Gastroesophageal sphincter (tissue), 4 donors: ENCODE measurements at regions not wholly inside any gene's neighbourhood (a gene's known extent, or its start where the extent isn't known, plus 50 kb on each side); places are given as distances from the start of the nearest gene placed in this dataset.

ENCODE experiments used
- ATAC-seq: fragments of 150-250 bp; one replicate; pipeline ENCODE4 v1.9.1; 2016; ENCODE audit warnings: mild to moderate bottlenecking, moderate library complexity
- H3K27ac ChIP-seq, 4 donors: fragments of 200-600 bp; sonication (generic) in 3 of 4; 1 replicate in 3 of 4; 2 replicates in 1 of 4; pipeline ENCODE4 v1.5.1; 2016 to 2019
- H3K27me3 ChIP-seq: fragments of 200-600 bp; sonication (generic); one replicate; pipeline ENCODE4 v1.5.1; 2019
- H3K36me3 ChIP-seq, 2 donors: fragments of 200-600 bp; sonication (generic); one replicate each; pipeline ENCODE4 v1.5.1; 2019; ENCODE audit warnings: control low read depth in 1 of 2
- H3K4me1 ChIP-seq, 3 donors: fragments of 200-600 bp; sonication (generic); 1 replicate in 2 of 3; 2 replicates in 1 of 3; pipeline ENCODE4 v1.5.1; 2016 to 2019; ENCODE audit warnings: control low read depth in 2 of 3
- H3K4me3 ChIP-seq, 2 donors: fragments of 200-600 bp; sonication (generic); one replicate each; pipeline ENCODE4 v1.5.1; 2019; ENCODE audit warnings: mild to moderate bottlenecking in 1 of 2, moderate library complexity in 1 of 2
- H3K9me3 ChIP-seq, 3 donors: fragments of 200-600 bp; sonication (generic); one replicate each; pipeline ENCODE4 v1.5.1; 2017 to 2019; ENCODE audit warnings: control low read depth in 2 of 3
- EP300 ChIP-seq: sonication (generic); formaldehyde crosslinking; IDR thresholded peaks from one replicate; pipeline ENCODE4 v1.6.1; 2017; ENCODE audit warnings: antibody characterized with exemption, mild to moderate bottlenecking
- POLR2A ChIP-seq, 2 donors: fragments of 450-650 bp; IDR thresholded peaks; one replicate each; pipeline ENCODE4 v1.6.1; 2017; ENCODE audit warnings: antibody characterized with exemption in 2 of 2, mild to moderate bottlenecking in 2 of 2, moderate library complexity in 1 of 2
- POLR2AphosphoS5 ChIP-seq: sonication (generic); formaldehyde crosslinking; IDR thresholded peaks from one replicate; pipeline ENCODE4 v1.6.1; 2017; ENCODE audit warnings: antibody characterized with exemption
- WGBS, 2 donors: methylation state at CpG; one replicate each; pipeline ENCODE4 v1.1.5; 2018; ENCODE audit warnings: low coverage in 1 of 2; 5-methylcytosine and 5-hydroxymethylcytosine counted together
- TF ChIP-seq, protein P1 (sequence below), 4 experiments: fragments of 200-600 bp in 2 of 4; fragments of 450-650 bp in 2 of 4; sonication (generic) in 1 of 4; IDR thresholded peaks; one replicate each; pipeline ENCODE4 v1.5.1; 2017 to 2019; ENCODE audit warnings: antibody characterized with exemption in 4 of 4, mild to moderate bottlenecking in 2 of 4, moderate library complexity in 2 of 4

DNA sequence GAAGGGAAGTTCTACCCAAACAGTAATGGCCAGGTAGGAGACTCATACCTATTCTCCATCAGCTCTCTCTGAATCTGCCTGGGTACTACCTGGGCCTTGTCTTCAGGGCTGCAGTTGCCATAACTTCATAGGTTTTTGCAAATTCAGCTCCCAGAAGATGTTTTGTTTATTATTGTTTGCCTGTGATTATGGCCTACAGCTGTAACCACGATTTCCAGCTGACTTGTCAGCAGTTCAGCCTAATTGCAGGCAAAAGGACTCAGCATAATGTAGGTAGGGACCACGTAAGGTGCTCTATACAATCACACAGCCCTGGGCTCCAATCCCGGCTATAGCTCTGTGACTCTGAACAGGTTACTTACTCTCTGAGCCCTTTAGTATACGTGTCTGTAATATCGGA is 187.0 kb upstream of the FN1 start:
- Histone ChIP-seq H3K27me3 (no peaks in the 10 kb centered on the region), H3K27ac (peak overlapping the region; percentile 79 to 90 (median 86)), H3K4me1 (peaks cover 0 to 50% (median 7%) of the 10 kb centered on the region in 3 donors), H3K9me3 (no peaks in the 10 kb centered on the region), H3K36me3 (no peaks in the 10 kb centered on the region), H3K4me3 (no peak overlapping the region)
- TF ChIP-seq POLR2A (IDR thresholded peaks at IDR 0.05) (no peak), EP300 (no peak)
- ATAC-seq, result no peak
- WGBS, 2 donors, result 40 to 71% methylated on average over 2 to 5 of the region's 5 CpGs

DNA sequence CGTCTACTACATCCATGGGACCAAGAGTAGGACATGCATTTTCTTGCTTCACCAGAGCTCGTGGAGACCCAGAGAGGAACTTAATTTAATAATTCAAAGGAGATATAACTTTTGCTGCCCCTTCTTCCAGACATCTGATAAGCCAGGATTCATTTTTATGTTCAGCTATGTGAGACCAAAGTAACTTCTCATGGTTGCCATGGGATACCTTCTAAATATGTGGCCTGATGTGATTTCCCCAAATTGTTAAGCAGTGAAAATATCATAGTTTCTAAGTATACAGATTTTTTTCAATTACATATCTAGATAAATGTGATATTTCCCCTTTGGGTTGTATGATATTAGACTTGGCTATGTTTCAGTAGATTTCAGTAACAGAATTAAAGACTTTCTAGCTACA is 185.5 kb upstream of the FN1 start:
- WGBS, 2 donors, result 79 to 90% methylated on average over 2 of the region's 2 CpGs

GRCh38 chr2:215620528-215620927 is 184.7 kb upstream of the FN1 start:
- TF ChIP-seq POLR2AphosphoS5 (no peak), POLR2A (IDR thresholded peaks at IDR 0.05) (no peak), EP300 (no peak)
- TF ChIP-seq, protein P1, sequence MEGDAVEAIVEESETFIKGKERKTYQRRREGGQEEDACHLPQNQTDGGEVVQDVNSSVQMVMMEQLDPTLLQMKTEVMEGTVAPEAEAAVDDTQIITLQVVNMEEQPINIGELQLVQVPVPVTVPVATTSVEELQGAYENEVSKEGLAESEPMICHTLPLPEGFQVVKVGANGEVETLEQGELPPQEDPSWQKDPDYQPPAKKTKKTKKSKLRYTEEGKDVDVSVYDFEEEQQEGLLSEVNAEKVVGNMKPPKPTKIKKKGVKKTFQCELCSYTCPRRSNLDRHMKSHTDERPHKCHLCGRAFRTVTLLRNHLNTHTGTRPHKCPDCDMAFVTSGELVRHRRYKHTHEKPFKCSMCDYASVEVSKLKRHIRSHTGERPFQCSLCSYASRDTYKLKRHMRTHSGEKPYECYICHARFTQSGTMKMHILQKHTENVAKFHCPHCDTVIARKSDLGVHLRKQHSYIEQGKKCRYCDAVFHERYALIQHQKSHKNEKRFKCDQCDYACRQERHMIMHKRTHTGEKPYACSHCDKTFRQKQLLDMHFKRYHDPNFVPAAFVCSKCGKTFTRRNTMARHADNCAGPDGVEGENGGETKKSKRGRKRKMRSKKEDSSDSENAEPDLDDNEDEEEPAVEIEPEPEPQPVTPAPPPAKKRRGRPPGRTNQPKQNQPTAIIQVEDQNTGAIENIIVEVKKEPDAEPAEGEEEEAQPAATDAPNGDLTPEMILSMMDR (IDR thresholded peaks at IDR 0.05), result no peak
- no peaks in the 10 kb centered on the region for H3K27me3 ChIP-seq
- peak overlapping the region in 1 of 4 donors; percentile 55 for H3K27ac ChIP-seq
- no peaks in the 10 kb centered on the region for H3K9me3 ChIP-seq
- no peak for ATAC-seq
- H3K36me3 ChIP-seq, result no peaks in the 10 kb centered on the region
- 100% methylated on average over 3 of the region's 3 CpGs; no CpG with 5 or more reads in 1 of the 2 donors for WGBS, 2 donors
- H3K4me3 ChIP-seq, result no peak overlapping the region
- peaks cover 0 to 48% (median 7%) of the 10 kb centered on the region in 3 donors for H3K4me1 ChIP-seq

More for the DNA sequence above, 185.5 kb upstream of the FN1 start:
- no peaks in the 10 kb centered on the region for H3K9me3 ChIP-seq
- H3K36me3 ChIP-seq, result no peaks in the 10 kb centered on the region
- no peak for ATAC-seq
- peak overlapping the region in 1 of 4 donors; percentile 55 for H3K27ac ChIP-seq
- H3K27me3 ChIP-seq, result no peaks in the 10 kb centered on the region
- H3K4me1 ChIP-seq, result peaks cover 0 to 50% (median 7%) of the 10 kb centered on the region in 3 donors
- TF ChIP-seq POLR2AphosphoS5 (no peak), POLR2A (IDR thresholded peaks at IDR 0.05) (no peak)
- H3K4me3 ChIP-seq, result no peak overlapping the region

GRCh38 chr2:215619989-215620388 is 184.1 kb upstream of the FN1 start:
- TF ChIP-seq EP300 (no peak), POLR2A (IDR thresholded peaks at IDR 0.05) (no peak), POLR2AphosphoS5 (no peak)
- TF ChIP-seq, protein P1 (IDR thresholded peaks at IDR 0.05), result no peak
- no CpG with 5 or more reads among the region's 10 CpGs for WGBS, 2 donors
- H3K4me1 ChIP-seq, result peaks cover 0 to 42% (median 4%) of the 10 kb centered on the region in 3 donors
- peak overlapping the region in 2 of 4 donors; percentile 48 to 55 for H3K27ac ChIP-seq
- no peaks in the 10 kb centered on the region for H3K36me3 ChIP-seq
- no peaks in the 10 kb centered on the region for H3K27me3 ChIP-seq
- H3K4me3 ChIP-seq, result no peak overlapping the region
- ATAC-seq, result no peak
- no peaks in the 10 kb centered on the region for H3K9me3 ChIP-seq

- H3K9me3 ChIP-seq, result no peaks in the 10 kb centered on the region
- TF ChIP-seq, protein P1 (IDR thresholded peaks at IDR 0.05), result no peak
- no peak for TF ChIP-seq POLR2A (IDR thresholded peaks at IDR 0.05)
- TF ChIP-seq POLR2AphosphoS5, result no peak
- no peak for TF ChIP-seq EP300
- no peak for ATAC-seq
- H3K27me3 ChIP-seq, result no peaks in the 10 kb centered on the region
- H3K4me1 ChIP-seq, result peaks cover 0 to 38% (median 0%) of the 10 kb centered on the region in 3 donors
- peak overlapping the region in 2 of 4 donors; percentile 48 to 55 for H3K27ac ChIP-seq
- peak overlapping the region in 1 of 2 donors; percentile 7 for H3K4me3 ChIP-seq
- no peaks in the 10 kb centered on the region for H3K36me3 ChIP-seq
- WGBS, 2 donors, result 25 to 33% methylated on average over 7 to 14 of the region's 14 CpGs
These were observed 183.4 kb upstream of the FN1 start for GRCh38 chr2:215619022-215619958.
